K562 (cell line): ENCODE measurements at regions not wholly inside any gene's neighbourhood (a gene's known extent, or its start where the extent isn't known, plus 50 kb on each side); places are given as distances from the start of the nearest gene placed in this dataset.
A peak's percentile ranks its signal among the peaks of the same experiment; 100 is the strongest.

Experiments used
- ARID1B ChIP-seq: fragments of 450-650 bp; IDR thresholded peaks from 2 replicates; pipeline ENCODE4 v1.6.1; 2016; ENCODE audit warnings: antibody characterized with exemption, mild to moderate bottlenecking, inconsistent platforms
- ATF3 ChIP-seq, 2 experiments: fragments of 450-650 bp in 1 of 2; sonication (generic) in 1 of 2; formaldehyde crosslinking in 1 of 2; IDR thresholded peaks in 1 of 2; conservative IDR thresholded peaks in 1 of 2; 2 replicates each; pipeline versions ENCODE4 v1.6.1 to v1.8.1; 2016 to 2023; ENCODE audit warnings: mild to moderate bottlenecking in 2 of 2, moderate library complexity in 2 of 2, inconsistent platforms in 1 of 2, missing genetic modification reagents in 1 of 2
- DMBX1 ChIP-seq: fragments of 250-450 bp; sonication (Bioruptor Pico); IDR thresholded peaks from 2 replicates; pipeline ENCODE4 v1.8.0; 2022; ENCODE audit warnings: inconsistent platforms, mild to moderate bottlenecking, moderate library complexity, borderline replicate concordance
- GTF2A2 ChIP-seq: IDR thresholded peaks from 2 replicates; pipeline ENCODE4 v1.6.1; 2016; ENCODE audit warnings: mild to moderate bottlenecking, missing genetic modification characterization, missing compliant biosample characterization
- HDAC6 ChIP-seq: IDR thresholded peaks from 2 replicates; pipeline ENCODE4 v1.6.1; 2012; ENCODE audit warnings: low read depth, mild to moderate bottlenecking, control low read depth, inconsistent platforms, low read length, moderate library complexity
- JUND ChIP-seq, 2 experiments: IDR thresholded peaks; 2 replicates in 1 of 2; 3 replicates in 1 of 2; pipeline ENCODE4 v1.6.1; 2011; ENCODE audit warnings: borderline replicate concordance in 2 of 2, low read depth in 2 of 2, low read length in 2 of 2, improper control_type of control experiment in 1 of 2, missing biosample characterization in 1 of 2, missing genetic modification characterization in 1 of 2, missing genetic modification reagents in 1 of 2
- MAZ ChIP-seq, 2 experiments: fragments of 450-650 bp in 1 of 2; sonication (generic) in 1 of 2; formaldehyde crosslinking; IDR thresholded peaks in 1 of 2; conservative IDR thresholded peaks in 1 of 2; 2 replicates each; pipeline versions ENCODE4 v1.4.0 to v1.5.0; 2020; ENCODE audit warnings: mild to moderate bottlenecking in 1 of 2, missing genetic modification reagents in 1 of 2
- MTA3 ChIP-seq: fragments of 450-650 bp; formaldehyde crosslinking; IDR thresholded peaks from 2 replicates; pipeline ENCODE4 v1.6.1; 2017; ENCODE audit warnings: mild to moderate bottlenecking, borderline replicate concordance
- NFIC ChIP-seq: fragments of 450-650 bp; IDR thresholded peaks from 2 replicates; pipeline ENCODE4 v1.6.1; 2017; ENCODE audit warnings: mild to moderate bottlenecking, inconsistent platforms
- PHF8 ChIP-seq: fragments of 200-600 bp; sonication (generic); IDR thresholded peaks from 2 replicates; pipeline ENCODE4 v1.6.1; 2012; ENCODE audit warnings: mixed run types, mild to moderate bottlenecking, inconsistent platforms, low read length, moderate library complexity, borderline replicate concordance
- POLR2G ChIP-seq: fragments of 200-400 bp; formaldehyde crosslinking; IDR thresholded peaks from 2 replicates; pipeline ENCODE4 v1.6.1; 2017; ENCODE audit warnings: low read depth, mild to moderate bottlenecking, antibody characterized with exemption, low read length, moderate library complexity
- PTBP1 ChIP-seq: fragments of 200-400 bp; formaldehyde crosslinking; IDR thresholded peaks from 2 replicates; pipeline ENCODE4 v1.6.1; 2017; ENCODE audit warnings: low read depth, low read length
- RBM17 ChIP-seq: fragments of 200-400 bp; formaldehyde crosslinking; IDR thresholded peaks from 2 replicates; pipeline ENCODE4 v1.6.1; 2017; ENCODE audit warnings: low read depth, mild to moderate bottlenecking, low read length, borderline replicate concordance
- SAFB ChIP-seq: fragments of 200-400 bp; formaldehyde crosslinking; IDR thresholded peaks from 2 replicates; pipeline ENCODE4 v1.6.1; 2017; ENCODE audit warnings: low read depth, low read length, borderline replicate concordance
- SAFB2 ChIP-seq: fragments of 200-400 bp; formaldehyde crosslinking; IDR thresholded peaks from 2 replicates; pipeline ENCODE4 v1.6.1; 2018; ENCODE audit warnings: borderline replicate concordance, low read length, low read depth, moderate library complexity; ENCODE audit not compliant: severe bottlenecking
- SRSF9 ChIP-seq: fragments of 200-400 bp; formaldehyde crosslinking; IDR thresholded peaks from 2 replicates; pipeline ENCODE4 v1.6.1; 2017; ENCODE audit warnings: low read depth, low read length, borderline replicate concordance
- TEAD4 ChIP-seq, 2 experiments: sonication (generic) in 1 of 2; formaldehyde crosslinking in 1 of 2; IDR thresholded peaks; 2 replicates each; pipeline versions ENCODE4 v1.6.1 to v1.8.0; 2012 to 2022; ENCODE audit warnings: borderline replicate concordance in 1 of 2, inconsistent platforms in 1 of 2, low read length in 1 of 2, mild to moderate bottlenecking in 1 of 2, missing genetic modification reagents in 1 of 2
- ZEB2 ChIP-seq: fragments of 450-650 bp; IDR thresholded peaks from 2 replicates; pipeline ENCODE4 v1.6.1; 2016
- ZFP1 ChIP-seq: fragments of 450-650 bp; formaldehyde crosslinking; IDR thresholded peaks from 2 replicates; pipeline ENCODE4 v1.4.0; 2020; ENCODE audit warnings: mild to moderate bottlenecking, mixed read lengths
- ZNF57 ChIP-seq: fragments of 450-650 bp; formaldehyde crosslinking; IDR thresholded peaks from 2 replicates; pipeline ENCODE4 v1.4.0; 2020; ENCODE audit warnings: mild to moderate bottlenecking, moderate library complexity
- ZNF583 ChIP-seq: fragments of 250-450 bp; sonication (Bioruptor Pico); IDR thresholded peaks from 2 replicates; pipeline ENCODE4 v1.4.0; 2020
- ZZZ3 ChIP-seq: fragments of 450-650 bp; IDR thresholded peaks from 2 replicates; pipeline ENCODE4 v1.6.1; 2016; ENCODE audit warnings: antibody characterized with exemption, mild to moderate bottlenecking, moderate library complexity
- TF ChIP-seq, protein P1 (sequence below): fragments of 250-450 bp; sonication (Bioruptor Pico); IDR thresholded peaks from 2 replicates; pipeline ENCODE4 v1.4.0; 2020; ENCODE audit warnings: mild to moderate bottlenecking, moderate library complexity
- TF ChIP-seq, protein P2 (sequence below): IDR thresholded peaks from 2 replicates; pipeline ENCODE4 v1.6.1; 2014; ENCODE audit warnings: antibody characterized with exemption

DNA sequence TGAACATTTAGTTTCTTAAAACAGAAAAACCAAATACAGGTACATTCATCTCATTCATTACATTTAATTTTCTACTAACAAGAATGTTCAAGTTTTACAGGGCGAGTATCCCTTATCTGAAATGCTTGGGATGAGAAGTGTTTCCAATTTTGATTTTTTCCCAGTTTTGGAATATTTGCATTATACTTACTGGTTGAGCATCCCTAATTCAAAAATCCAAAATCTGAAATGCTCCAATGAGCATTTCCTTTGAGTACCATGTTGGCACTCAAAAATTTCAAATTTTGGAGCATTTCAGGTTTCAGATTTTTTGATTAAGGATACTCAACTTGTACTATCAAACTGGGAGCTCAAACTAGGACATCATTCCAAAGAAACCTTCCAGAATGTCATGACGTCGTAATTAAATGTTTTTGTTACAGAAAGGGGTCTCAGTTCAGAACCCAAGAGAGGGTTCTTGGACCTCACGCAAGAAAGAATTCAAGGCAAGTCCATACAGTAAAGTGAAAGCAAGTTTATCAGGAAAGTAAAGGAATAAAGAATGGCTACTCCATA is 90.8 kb upstream of the PIK3CG start (continued):
- TF ChIP-seq, protein P1, sequence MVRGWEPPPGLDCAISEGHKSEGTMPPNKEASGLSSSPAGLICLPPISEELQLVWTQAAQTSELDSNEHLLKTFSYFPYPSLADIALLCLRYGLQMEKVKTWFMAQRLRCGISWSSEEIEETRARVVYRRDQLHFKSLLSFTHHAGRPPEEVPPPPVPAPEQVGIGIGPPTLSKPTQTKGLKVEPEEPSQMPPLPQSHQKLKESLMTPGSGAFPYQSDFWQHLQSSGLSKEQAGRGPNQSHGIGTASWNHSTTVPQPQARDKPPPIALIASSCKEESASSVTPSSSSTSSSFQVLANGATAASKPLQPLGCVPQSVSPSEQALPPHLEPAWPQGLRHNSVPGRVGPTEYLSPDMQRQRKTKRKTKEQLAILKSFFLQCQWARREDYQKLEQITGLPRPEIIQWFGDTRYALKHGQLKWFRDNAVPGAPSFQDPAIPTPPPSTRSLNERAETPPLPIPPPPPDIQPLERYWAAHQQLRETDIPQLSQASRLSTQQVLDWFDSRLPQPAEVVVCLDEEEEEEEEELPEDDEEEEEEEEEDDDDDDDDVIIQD (CRISPR knock-in tag) = 0 out of 2 replicates have a peak, but pooled peaks have one; percentile 71
- TF ChIP-seq PHF8 = peak; percentile 42; the same call in 1 of the 2 replicates
- TF ChIP-seq ZZZ3 = no peak
- TF ChIP-seq SRSF9 = no peak
- TF ChIP-seq HDAC6 = no peak
- no peak for TF ChIP-seq SAFB2
- TF ChIP-seq ARID1B = no peak
- TF ChIP-seq MTA3 = no peak
- TF ChIP-seq SAFB = no peak
- peak; percentile 90 for TF ChIP-seq ZNF583 (CRISPR knock-in tag)
- no peak for TF ChIP-seq TEAD4 (IDR thresholded peaks at IDR 0.05; ENCODE audit: low read length)
- TF ChIP-seq TEAD4 (CRISPR knock-in tag; IDR thresholded peaks at IDR 0.05; ENCODE audit: borderline replicate concordance) = no peak
- no peak; the same call in 1 of the 2 replicates for TF ChIP-seq ZFP1 (CRISPR knock-in tag)
- no peak for TF ChIP-seq JUND (IDR thresholded peaks at IDR 0.05; ENCODE audit: borderline replicate concordance, low read depth, low read length)
- no peak for TF ChIP-seq JUND (tag; IDR thresholded peaks at IDR 0.05; ENCODE audit: borderline replicate concordance, low read depth, low read length)
- no peak for TF ChIP-seq ATF3 (IDR thresholded peaks at IDR 0.05)
- no peak for TF ChIP-seq ATF3 (CRISPR knock-in tag; conservative IDR thresholded peaks at IDR 0.05)
- 0 out of 2 replicates have a peak, but pooled peaks have one; percentile 54 for TF ChIP-seq ZNF57 (CRISPR knock-in tag)
- no peak for TF ChIP-seq GTF2A2 (tag)
- no peak for TF ChIP-seq ZEB2
- no peak; a peak in 1 of 4 replicates for TF ChIP-seq MAZ (CRISPR knock-in tag; conservative IDR thresholded peaks at IDR 0.05 in 1 of 2, IDR thresholded peaks at IDR 0.05 in 1 of 2)
- TF ChIP-seq RBM17 = no peak
- peak; percentile 4; the same call in 1 of the 2 replicates for TF ChIP-seq NFIC
- TF ChIP-seq PTBP1 = no peak
- 0 out of 2 replicates have a peak, but pooled peaks have one; percentile 40 for TF ChIP-seq POLR2G
- peak; percentile 81; the same call in 1 of the 2 replicates for TF ChIP-seq DMBX1 (CRISPR knock-in tag)
- TF ChIP-seq, protein P2, sequence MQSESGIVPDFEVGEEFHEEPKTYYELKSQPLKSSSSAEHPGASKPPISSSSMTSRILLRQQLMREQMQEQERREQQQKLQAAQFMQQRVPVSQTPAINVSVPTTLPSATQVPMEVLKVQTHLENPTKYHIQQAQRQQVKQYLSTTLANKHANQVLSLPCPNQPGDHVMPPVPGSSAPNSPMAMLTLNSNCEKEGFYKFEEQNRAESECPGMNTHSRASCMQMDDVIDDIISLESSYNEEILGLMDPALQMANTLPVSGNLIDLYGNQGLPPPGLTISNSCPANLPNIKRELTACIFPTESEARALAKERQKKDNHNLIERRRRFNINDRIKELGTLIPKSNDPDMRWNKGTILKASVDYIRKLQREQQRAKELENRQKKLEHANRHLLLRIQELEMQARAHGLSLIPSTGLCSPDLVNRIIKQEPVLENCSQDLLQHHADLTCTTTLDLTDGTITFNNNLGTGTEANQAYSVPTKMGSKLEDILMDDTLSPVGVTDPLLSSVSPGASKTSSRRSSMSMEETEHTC = no peak
